ENCODE measurements at regions not wholly inside any gene's neighbourhood (a gene's known extent, or its start where the extent isn't known, plus 50 kb on each side); places are given as distances from the start of the nearest gene placed in this dataset.

GRCh38 chr2:238505892-238506280 is 79.2 kb downstream of the ASB1 start:
- TF ChIP-seq, protein P1, sequence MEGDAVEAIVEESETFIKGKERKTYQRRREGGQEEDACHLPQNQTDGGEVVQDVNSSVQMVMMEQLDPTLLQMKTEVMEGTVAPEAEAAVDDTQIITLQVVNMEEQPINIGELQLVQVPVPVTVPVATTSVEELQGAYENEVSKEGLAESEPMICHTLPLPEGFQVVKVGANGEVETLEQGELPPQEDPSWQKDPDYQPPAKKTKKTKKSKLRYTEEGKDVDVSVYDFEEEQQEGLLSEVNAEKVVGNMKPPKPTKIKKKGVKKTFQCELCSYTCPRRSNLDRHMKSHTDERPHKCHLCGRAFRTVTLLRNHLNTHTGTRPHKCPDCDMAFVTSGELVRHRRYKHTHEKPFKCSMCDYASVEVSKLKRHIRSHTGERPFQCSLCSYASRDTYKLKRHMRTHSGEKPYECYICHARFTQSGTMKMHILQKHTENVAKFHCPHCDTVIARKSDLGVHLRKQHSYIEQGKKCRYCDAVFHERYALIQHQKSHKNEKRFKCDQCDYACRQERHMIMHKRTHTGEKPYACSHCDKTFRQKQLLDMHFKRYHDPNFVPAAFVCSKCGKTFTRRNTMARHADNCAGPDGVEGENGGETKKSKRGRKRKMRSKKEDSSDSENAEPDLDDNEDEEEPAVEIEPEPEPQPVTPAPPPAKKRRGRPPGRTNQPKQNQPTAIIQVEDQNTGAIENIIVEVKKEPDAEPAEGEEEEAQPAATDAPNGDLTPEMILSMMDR (IDR thresholded peaks at IDR 0.05), result no peak
- TF ChIP-seq POLR2A (IDR thresholded peaks at IDR 0.05), result no peak
